Muscle of back (tissue), 3 donors: ENCODE measurements at regions not wholly inside any gene's neighbourhood (a gene's known extent, or its start where the extent isn't known, plus 50 kb on each side); places are given as distances from the start of the nearest gene placed in this dataset.
"Not testable (repeated sequence)": the region's sequence is repeated elsewhere in the genome, so short reads cannot be mapped to it uniquely, and the experiment has no call there.

Experiments used
- DNase-seq, 3 donors: peaks; one replicate each; pipeline versions ENCODE4 v3.0.0 to v3.0.0-alpha.2; 2013

GRCh38 chr12:30203981-30204380 is 420.2 kb upstream of the TMTC1 start:
- DNase-seq: no peak

- DNase-seq: no peak
Measured at GRCh38 chr12:30202521-30203254, 418.9 kb upstream of the TMTC1 start.

- no peak for DNase-seq
Measured at GRCh38 chr12:30201301-30202160, 417.8 kb upstream of the TMTC1 start.

GRCh38 chr12:30200864-30201263 is 417.1 kb upstream of the TMTC1 start:
- DNase-seq: peak in 1 of 3 donors; percentile 14

GRCh38 chr12:30197392-30198057 is 413.8 kb upstream of the TMTC1 start:
- no peak for DNase-seq

GRCh38 chr12:30191696-30192455 is 408.1 kb upstream of the TMTC1 start:
- no peak for DNase-seq

- peak in 2 of 3 donors; percentile 29 to 56 for DNase-seq
Measured at GRCh38 chr12:30188602-30189326, 405.0 kb upstream of the TMTC1 start.

GRCh38 chr12:30187426-30187825 is 403.7 kb upstream of the TMTC1 start:
- peak in 1 of 3 donors; percentile 27 for DNase-seq

GRCh38 chr12:30181334-30181733 is 397.6 kb upstream of the TMTC1 start:
- DNase-seq: no peak

- no peak for DNase-seq
Measured at GRCh38 chr12:30180602-30181001, 396.9 kb upstream of the TMTC1 start.

GRCh38 chr12:30178916-30179315 is 395.2 kb upstream of the TMTC1 start:
- DNase-seq: no peak

- DNase-seq: no peak
Measured at GRCh38 chr12:30169839-30170591, 386.3 kb upstream of the TMTC1 start.

- DNase-seq: peak in 1 of 3 donors; percentile 37
Measured at GRCh38 chr12:30166006-30166795, 382.5 kb upstream of the TMTC1 start.

GRCh38 chr12:30164382-30165318 is 380.9 kb upstream of the TMTC1 start:
- DNase-seq: peak in 1 of 3 donors; percentile 11

- DNase-seq: not testable (repeated sequence)
Measured at GRCh38 chr12:30156833-30157232, 373.1 kb upstream of the TMTC1 start.

- peak in 1 of 3 donors; percentile 69 for DNase-seq
Measured at GRCh38 chr12:30155001-30155730, 371.4 kb upstream of the TMTC1 start.

- no peak for DNase-seq
Measured at GRCh38 chr12:30153981-30154380, 370.2 kb upstream of the TMTC1 start.
